NCI-H1417 treated with DMSO at 0.1 percent for 48 hours (cell line): ENCODE measurements at regions not wholly inside any gene's neighbourhood (a gene's known extent, or its start where the extent isn't known, plus 50 kb on each side); places are given as distances from the start of the nearest gene placed in this dataset.
A peak's percentile ranks its signal among the peaks of the same experiment; 100 is the strongest.
"Not testable (repeated sequence)": the region's sequence is repeated elsewhere in the genome, so short reads cannot be mapped to it uniquely, and the experiment has no call there.

Source experiments
- DNase-seq: peaks from one replicate; lab custom pipeline; 2025; lab: John Stamatoyannopoulos, UW

- no peak for DNase-seq
Measured at GRCh38 chr2:44051593-44052347, 56.0 kb upstream of the LRPPRC start.

GRCh38 chr2:44052584-44052983, 56.8 kb upstream of the LRPPRC start:
- no peak for DNase-seq

GRCh38 chr2:44053052-44053451, 57.3 kb upstream of the LRPPRC start:
- no peak for DNase-seq

- no peak for DNase-seq
Measured at GRCh38 chr2:44053456-44053855, 57.7 kb upstream of the LRPPRC start.

GRCh38 chr2:44055229-44055628, 59.4 kb upstream of the LRPPRC start:
- no peak for DNase-seq

- DNase-seq = no peak
Measured at GRCh38 chr2:44055664-44056063, 59.9 kb upstream of the LRPPRC start.

GRCh38 chr2:44056947-44057346, 61.2 kb upstream of the LRPPRC start:
- no peak for DNase-seq

- DNase-seq = not testable (repeated sequence)
Measured at GRCh38 chr2:44060286-44060685, 64.5 kb upstream of the LRPPRC start.

- no peak for DNase-seq
Measured at GRCh38 chr2:44060990-44061389, 65.2 kb upstream of the LRPPRC start.

- no peak for DNase-seq
Measured at GRCh38 chr2:44061469-44061868, 65.7 kb upstream of the LRPPRC start.

GRCh38 chr2:44061876-44062275, 66.1 kb upstream of the LRPPRC start:
- DNase-seq = no peak

GRCh38 chr2:44063033-44063432, 67.2 kb upstream of the LRPPRC start:
- DNase-seq = no peak

- not testable (repeated sequence) for DNase-seq
Measured at GRCh38 chr2:44064281-44064680, 68.5 kb upstream of the LRPPRC start.

GRCh38 chr2:44067012-44067790, 71.4 kb upstream of the LRPPRC start:
- DNase-seq = not testable (repeated sequence)

- not testable (repeated sequence) for DNase-seq
Measured at GRCh38 chr2:44067791-44068181, 72.0 kb upstream of the LRPPRC start.

- DNase-seq = no peak
Measured at GRCh38 chr2:44071454-44072046, 75.8 kb upstream of the LRPPRC start.

- DNase-seq = not testable (repeated sequence)
Measured at GRCh38 chr2:44073667-44074066, 77.9 kb upstream of the LRPPRC start.

GRCh38 chr2:44074795-44075194, 79.0 kb upstream of the LRPPRC start:
- not testable (repeated sequence) for DNase-seq

GRCh38 chr2:44075541-44075940, 79.8 kb upstream of the LRPPRC start:
- DNase-seq = no peak

GRCh38 chr2:44077942-44078511, 82.2 kb upstream of the LRPPRC start:
- peak; percentile 91 for DNase-seq

GRCh38 chr2:44079686-44080085, 83.9 kb upstream of the LRPPRC start:
- no peak for DNase-seq

GRCh38 chr2:44083054-44083453, 85.6 kb upstream of the PPM1B start:
- no peak for DNase-seq

- no peak for DNase-seq
Measured at GRCh38 chr2:44084850-44085249, 83.8 kb upstream of the PPM1B start.
